Prostate gland (tissue), 2 donors: ENCODE measurements at regions not wholly inside any gene's neighbourhood (a gene's known extent, or its start where the extent isn't known, plus 50 kb on each side); places are given as distances from the start of the nearest gene placed in this dataset.

Experiments used
- DNase-seq: peaks from one replicate; pipeline ENCODE4 v3.0.0-alpha.2; 2019; ENCODE audit warnings: low spot score
- H3K27ac ChIP-seq, 2 donors: fragments of 200-600 bp; sonication (generic); 2 replicates each; pipeline ENCODE4 v1.5.1; 2017 to 2019
- H3K27me3 ChIP-seq: fragments of 200-600 bp; sonication (generic); replicated peaks from 2 replicates; pipeline ENCODE4 v1.5.1; 2019; ENCODE audit not compliant: insufficient read depth
- H3K36me3 ChIP-seq, 2 donors: fragments of 200-600 bp; sonication (generic); 1 replicate in 1 of 2; 2 replicates in 1 of 2; pipeline versions ENCODE4 v1.5.1 to v1.8.1; 2017 to 2019
- H3K4me1 ChIP-seq: fragments of 200-600 bp; sonication (generic); replicated peaks from 2 replicates; pipeline ENCODE4 v1.5.1; 2019
- H3K4me3 ChIP-seq, 2 donors: fragments of 200-600 bp; sonication (generic); 2 replicates each; pipeline ENCODE4 v1.5.1; 2017 to 2019
- H3K9me3 ChIP-seq: fragments of 200-600 bp; sonication (generic); 2 replicates; pipeline ENCODE4 v1.5.1; 2017
- POLR2A ChIP-seq: fragments of 450-650 bp; IDR thresholded peaks from one replicate; pipeline ENCODE4 v1.6.1; 2016; ENCODE audit warnings: antibody characterized with exemption, mild to moderate bottlenecking
- POLR2AphosphoS5 ChIP-seq: sonication (generic); formaldehyde crosslinking; IDR thresholded peaks from one replicate; pipeline ENCODE4 v1.6.1; 2017; ENCODE audit warnings: antibody characterized with exemption
- WGBS: methylation state at CpG from one replicate; pipeline ENCODE4 v1.1.5; 2018; 5-methylcytosine and 5-hydroxymethylcytosine counted together
- intact Hi-C: fragments of 100-400 bp; cut with DNase I; formaldehyde crosslinking; loops from one replicate; pipeline ENCODE4 v1.14.2; 2022
- TF ChIP-seq, protein P1 (sequence below), 4 experiments: fragments of 200-600 bp in 2 of 4; fragments of 450-650 bp in 2 of 4; sonication (generic) in 2 of 4; IDR thresholded peaks; 1 replicate in 3 of 4; 2 replicates in 1 of 4; pipeline ENCODE4 v1.5.1; 2016 to 2019; ENCODE audit warnings: antibody characterized with exemption in 4 of 4, mild to moderate bottlenecking in 2 of 4, moderate library complexity in 2 of 4

DNA sequence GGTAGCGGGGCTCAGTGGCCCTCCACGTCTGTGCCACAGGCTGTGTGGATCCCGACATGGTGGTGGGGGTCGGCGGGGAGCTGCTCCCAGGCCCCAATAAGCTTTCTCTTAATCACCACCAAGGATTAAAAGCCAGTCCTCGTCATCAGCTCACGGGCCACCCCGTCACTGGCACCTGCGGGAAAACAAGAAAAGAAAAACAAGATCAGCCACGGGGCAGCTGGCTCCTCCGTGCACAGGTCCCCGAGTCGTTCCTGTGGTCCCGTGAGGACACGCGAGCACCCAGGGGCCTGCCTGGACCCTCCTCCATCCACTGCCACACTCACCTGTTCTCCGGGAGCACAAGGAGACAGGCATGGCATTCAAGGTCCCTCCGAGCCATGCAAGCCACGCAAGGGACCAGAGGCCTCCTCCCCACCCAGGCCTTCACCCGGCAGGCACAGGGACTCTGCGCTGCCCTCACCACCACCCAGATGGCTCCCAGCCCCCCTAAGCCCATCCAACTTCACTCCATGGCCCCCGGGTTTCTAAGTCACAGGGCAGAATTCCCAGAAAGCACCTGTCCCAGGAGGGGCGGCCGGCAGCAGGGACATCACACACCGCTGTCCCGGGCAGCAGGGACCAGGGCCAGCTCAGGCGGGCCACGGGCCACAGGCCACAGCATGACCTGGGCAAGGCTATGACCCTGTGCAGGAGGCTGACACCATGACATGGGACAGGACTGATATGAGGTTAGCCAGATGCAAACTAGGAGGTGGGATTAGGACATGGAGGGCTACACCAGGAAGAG lies 72.0 kb downstream of the NCOR2 start:
- WGBS: 81% methylated on average over 28 of the region's 28 CpGs
- H3K27ac ChIP-seq: no peak overlapping the region
- no peaks in the 10 kb centered on the region for H3K9me3 ChIP-seq
- DNase-seq: no peak
- no peaks in the 10 kb centered on the region for H3K27me3 ChIP-seq
- H3K36me3 ChIP-seq: no peaks in the 10 kb centered on the region
- intact Hi-C loops: loop anchor here (5.0 kb wide), 1 partner anchor 38 kb away; no protein-coding TSS in a partner anchor
- H3K4me1 ChIP-seq: peaks cover 23% of the 10 kb centered on the region
- no peak for TF ChIP-seq POLR2A
- TF ChIP-seq, protein P1, sequence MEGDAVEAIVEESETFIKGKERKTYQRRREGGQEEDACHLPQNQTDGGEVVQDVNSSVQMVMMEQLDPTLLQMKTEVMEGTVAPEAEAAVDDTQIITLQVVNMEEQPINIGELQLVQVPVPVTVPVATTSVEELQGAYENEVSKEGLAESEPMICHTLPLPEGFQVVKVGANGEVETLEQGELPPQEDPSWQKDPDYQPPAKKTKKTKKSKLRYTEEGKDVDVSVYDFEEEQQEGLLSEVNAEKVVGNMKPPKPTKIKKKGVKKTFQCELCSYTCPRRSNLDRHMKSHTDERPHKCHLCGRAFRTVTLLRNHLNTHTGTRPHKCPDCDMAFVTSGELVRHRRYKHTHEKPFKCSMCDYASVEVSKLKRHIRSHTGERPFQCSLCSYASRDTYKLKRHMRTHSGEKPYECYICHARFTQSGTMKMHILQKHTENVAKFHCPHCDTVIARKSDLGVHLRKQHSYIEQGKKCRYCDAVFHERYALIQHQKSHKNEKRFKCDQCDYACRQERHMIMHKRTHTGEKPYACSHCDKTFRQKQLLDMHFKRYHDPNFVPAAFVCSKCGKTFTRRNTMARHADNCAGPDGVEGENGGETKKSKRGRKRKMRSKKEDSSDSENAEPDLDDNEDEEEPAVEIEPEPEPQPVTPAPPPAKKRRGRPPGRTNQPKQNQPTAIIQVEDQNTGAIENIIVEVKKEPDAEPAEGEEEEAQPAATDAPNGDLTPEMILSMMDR (IDR thresholded peaks at IDR 0.05): no peak
- TF ChIP-seq POLR2AphosphoS5: no peak
- H3K4me3 ChIP-seq: no peak overlapping the region

DNA sequence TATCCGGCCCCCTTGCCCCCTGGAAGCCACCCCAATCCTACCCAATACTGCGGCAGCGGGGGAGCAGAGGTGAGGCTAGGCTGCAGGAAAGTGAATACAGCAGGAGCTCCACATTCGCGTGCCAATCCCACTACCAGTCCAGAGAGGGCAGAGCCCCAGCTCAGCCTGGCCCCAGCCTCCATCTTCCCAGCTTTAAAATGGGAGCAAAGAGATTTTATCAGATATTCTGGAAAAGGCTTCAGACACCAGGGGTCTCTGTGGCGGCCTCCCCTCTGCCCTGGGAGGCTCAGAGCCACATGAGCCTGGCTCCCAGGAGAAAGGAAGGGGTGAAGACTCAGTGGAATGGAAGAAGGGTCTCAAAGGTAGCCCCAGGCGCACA lies 72.7 kb downstream of the NCOR2 start:
- Histone ChIP-seq H3K27ac (no peak overlapping the region), H3K36me3 (no peaks in the 10 kb centered on the region), H3K4me3 (no peak overlapping the region), H3K27me3 (no peaks in the 10 kb centered on the region), H3K4me1 (peaks cover 23% of the 10 kb centered on the region), H3K9me3 (no peaks in the 10 kb centered on the region)
- no peak for TF ChIP-seq POLR2A
- TF ChIP-seq, protein P1 (IDR thresholded peaks at IDR 0.05): no peak
- no peak for TF ChIP-seq POLR2AphosphoS5
- WGBS: 96% methylated on average over 7 of the region's 7 CpGs
- intact Hi-C loops: loop anchor here (5.0 kb wide), 1 partner anchor 37 kb away; no protein-coding TSS in a partner anchor
- DNase-seq: no peak

DNA sequence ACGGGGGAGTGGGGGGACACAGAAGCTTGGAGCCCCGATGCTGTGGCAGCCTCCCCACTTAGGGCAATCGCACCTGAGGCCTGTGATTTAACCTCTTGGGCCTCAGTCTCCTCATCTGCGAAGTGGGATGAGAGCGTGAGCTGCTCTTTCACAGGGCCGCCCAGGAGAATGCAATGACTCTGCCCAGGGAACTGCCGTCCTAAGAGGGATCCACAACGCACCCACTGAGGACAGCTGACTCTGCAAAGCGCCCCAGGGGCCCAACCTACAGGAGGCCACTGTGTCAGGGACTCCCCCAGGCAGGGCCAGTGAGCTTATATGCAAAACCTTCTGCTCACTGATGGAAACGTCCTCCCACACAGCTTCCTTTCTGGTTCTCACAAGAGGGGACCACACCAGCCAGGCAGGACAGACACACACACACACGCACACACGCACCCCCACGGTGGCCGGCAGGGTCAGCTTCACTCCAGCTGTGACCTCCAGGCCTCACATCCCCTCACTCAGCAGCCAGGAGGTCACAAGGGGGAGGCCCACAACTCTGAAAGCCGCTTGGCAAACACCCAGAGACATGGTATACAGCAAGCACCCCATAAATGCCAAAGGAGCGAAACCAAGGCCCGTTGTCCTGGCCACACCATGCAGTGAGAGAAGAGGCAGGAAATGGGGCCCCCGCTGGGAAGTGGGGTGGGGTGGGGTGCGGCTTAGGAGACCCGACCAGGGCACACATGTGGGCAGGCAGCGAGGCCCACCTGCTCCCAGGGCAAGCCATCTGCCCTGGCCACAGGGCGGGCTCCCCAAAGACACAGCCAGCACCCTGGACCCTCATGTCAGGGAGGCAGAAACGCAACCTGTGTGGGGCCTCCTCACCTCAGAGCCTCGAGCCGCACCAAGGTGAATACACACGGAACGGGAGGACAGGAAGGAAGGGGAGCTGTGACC lies 73.3 kb downstream of the NCOR2 start:
- no peaks in the 10 kb centered on the region for H3K9me3 ChIP-seq
- intact Hi-C loops: no loop called here
- 84% methylated on average over 27 of the region's 27 CpGs for WGBS
- H3K36me3 ChIP-seq: no peaks in the 10 kb centered on the region
- H3K27ac ChIP-seq: no peak overlapping the region
- H3K4me3 ChIP-seq: no peak overlapping the region
- DNase-seq: no peak
- no peaks in the 10 kb centered on the region for H3K27me3 ChIP-seq
- TF ChIP-seq, protein P1 (IDR thresholded peaks at IDR 0.05): no peak
- TF ChIP-seq POLR2A: no peak
- TF ChIP-seq POLR2AphosphoS5: no peak
- peaks cover 18% of the 10 kb centered on the region for H3K4me1 ChIP-seq

DNA sequence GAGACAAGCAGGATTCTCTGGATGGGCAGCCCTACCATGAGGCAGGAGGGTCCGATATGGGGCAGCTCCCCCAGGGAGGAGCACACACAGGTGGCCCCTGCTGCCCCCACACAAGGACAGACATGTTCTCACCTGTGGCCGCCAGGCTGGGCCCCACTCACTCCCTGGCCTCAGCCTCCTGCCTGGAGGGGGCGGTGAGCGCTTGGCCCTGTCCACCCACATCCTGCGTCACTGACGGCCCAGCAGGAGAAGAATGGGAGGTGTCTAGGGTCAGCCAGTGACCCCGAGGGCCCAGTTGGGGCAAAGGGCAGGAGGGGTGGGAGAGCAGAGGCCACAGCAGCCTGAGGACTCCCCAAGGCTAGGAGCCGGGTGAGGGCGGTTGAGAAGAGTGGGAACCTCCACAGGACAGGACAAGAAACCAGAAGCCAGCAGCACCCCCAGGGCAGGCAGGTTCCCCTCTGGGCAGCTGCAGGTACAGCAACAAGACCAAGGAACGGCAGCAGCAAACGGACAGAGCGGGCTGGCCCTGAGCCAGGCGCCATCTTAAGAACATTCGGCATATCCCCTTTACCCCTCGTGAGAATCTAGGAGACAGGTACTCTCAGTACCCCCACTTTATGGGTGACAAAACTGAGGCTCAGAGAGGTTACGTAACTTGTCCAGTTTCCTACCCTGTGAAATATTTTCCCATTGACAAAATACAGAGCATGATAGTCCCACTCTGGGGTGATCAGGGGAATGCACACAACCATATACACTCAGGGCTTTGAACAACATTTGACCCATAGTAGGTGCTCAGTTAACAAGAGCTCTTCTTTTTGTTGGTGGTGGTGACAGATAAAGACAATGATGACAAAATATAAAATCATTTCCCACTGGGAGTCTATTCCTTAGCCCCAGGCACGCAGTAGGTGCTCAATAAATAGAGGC lies 74.3 kb downstream of the NCOR2 start:
- TF ChIP-seq POLR2AphosphoS5: no peak
- TF ChIP-seq POLR2A: no peak
- TF ChIP-seq, protein P1 (IDR thresholded peaks at IDR 0.05): no peak
- intact Hi-C loops: no loop called here
- Histone ChIP-seq H3K4me1 (peaks cover 9% of the 10 kb centered on the region), H3K9me3 (no peaks in the 10 kb centered on the region), H3K27me3 (no peaks in the 10 kb centered on the region), H3K36me3 (no peaks in the 10 kb centered on the region), H3K4me3 (no peak overlapping the region), H3K27ac (no peak overlapping the region)
- no peak for DNase-seq
- 72% methylated on average over 17 of the region's 17 CpGs for WGBS
